ENCODE measurements at regions not wholly inside any gene's neighbourhood (a gene's known extent, or its start where the extent isn't known, plus 50 kb on each side); places are given as distances from the start of the nearest gene placed in this dataset.

DNA sequence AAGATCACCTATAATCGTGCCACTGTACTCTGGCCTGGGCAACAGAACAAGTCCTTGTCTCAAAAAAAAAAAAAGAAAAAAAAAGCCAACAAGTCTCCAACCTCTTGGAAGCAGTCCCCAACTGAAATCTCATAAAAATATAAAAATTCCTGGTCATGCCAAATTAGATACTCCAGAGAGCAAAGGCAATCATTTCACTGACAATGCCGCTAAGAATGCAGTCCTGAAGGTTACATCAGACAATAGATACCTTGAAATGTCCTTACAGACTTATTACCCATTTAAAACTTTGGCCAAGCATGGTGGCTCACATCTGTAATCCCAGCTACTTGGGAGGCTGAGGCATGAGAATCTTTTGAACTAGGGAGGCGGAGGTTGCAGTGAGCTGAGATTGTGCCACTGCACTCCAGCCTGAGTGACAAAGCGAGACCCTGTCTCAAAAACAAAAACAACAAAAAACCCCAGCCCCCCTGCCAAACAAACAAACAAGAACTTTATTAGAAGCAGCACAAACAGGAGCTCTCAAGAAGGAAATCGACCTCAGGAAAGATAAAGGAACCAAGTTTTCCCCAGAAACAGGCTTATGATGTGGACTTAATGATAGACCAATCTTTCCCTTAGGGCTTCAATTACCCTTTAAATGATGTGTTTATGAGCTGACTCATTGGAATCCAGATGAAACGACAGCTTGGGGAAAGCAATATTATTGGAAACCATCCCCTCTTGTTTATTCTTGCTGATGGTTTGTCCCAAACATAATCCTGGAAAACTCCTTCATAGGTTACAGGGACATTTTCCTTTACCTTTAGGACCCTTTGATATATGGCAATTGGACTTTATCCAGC lies 53.1 kb upstream of the XCR1 start:
- no peaks in the 10 kb centered on the region for H3K27me3 ChIP-seq (ENCODE audit: control insufficient read depth, insufficient read depth, low read length)
- no peak for DNase-seq (ENCODE audit: low read depth, low spot score)
- no peak overlapping the region for H3K4me3 ChIP-seq (ENCODE audit: low read length)
- no peaks in the 10 kb centered on the region for H3K4me1 ChIP-seq (ENCODE audit: control insufficient read depth, insufficient read depth, low read length)
- no CpG with 5 or more reads among the region's 6 CpGs for WGBS (ENCODE audit: insufficient coverage, insufficient read length)
- H3K9me3 ChIP-seq (ENCODE audit: control insufficient read depth, insufficient read depth, low read length): peaks cover 2% of the 10 kb centered on the region
- no peaks in the 10 kb centered on the region for H3K36me3 ChIP-seq (ENCODE audit: control insufficient read depth, insufficient read depth, low read length)
- H3K27ac ChIP-seq (ENCODE audit: low read length): no peak overlapping the region

DNA sequence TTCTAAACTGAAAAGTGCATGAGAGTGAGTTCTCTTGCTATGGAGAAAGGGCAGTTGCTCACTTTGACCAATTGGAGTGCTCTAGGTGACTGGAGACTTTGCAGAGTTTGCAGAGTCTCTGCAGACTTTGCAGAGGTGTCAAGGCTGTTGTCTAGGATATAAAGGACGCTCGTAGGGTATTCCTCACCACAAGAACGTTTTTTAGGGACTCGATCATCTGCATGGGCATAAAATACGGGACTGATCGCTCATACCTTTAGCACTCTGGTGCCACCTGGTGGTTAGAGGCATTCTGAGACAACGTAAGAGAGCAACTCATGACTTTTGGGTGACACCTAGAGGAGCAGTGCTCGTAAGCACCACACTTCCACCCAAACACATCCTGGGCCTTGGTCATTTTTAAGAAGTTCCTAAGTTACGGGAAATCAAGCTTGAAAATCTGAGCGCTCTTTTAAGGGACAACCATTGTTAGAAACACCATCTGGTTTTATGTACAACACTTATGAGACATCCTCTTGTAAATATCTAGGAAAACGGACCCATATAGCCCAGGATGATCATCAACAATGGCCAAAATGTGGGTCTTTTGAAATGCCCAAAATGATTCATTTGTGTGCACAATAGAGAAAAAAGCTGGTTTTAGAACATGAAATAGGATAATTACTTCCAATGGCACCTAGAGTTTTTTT lies 51.6 kb upstream of the XCR1 start:
- Histone ChIP-seq H3K9me3 (ENCODE audit: control insufficient read depth, insufficient read depth, low read length) (peaks cover 2% of the 10 kb centered on the region), H3K4me3 (ENCODE audit: low read length) (no peak overlapping the region), H3K27me3 (ENCODE audit: control insufficient read depth, insufficient read depth, low read length) (no peaks in the 10 kb centered on the region), H3K27ac (ENCODE audit: low read length) (no peak overlapping the region), H3K36me3 (ENCODE audit: control insufficient read depth, insufficient read depth, low read length) (no peaks in the 10 kb centered on the region), H3K4me1 (ENCODE audit: control insufficient read depth, insufficient read depth, low read length) (no peaks in the 10 kb centered on the region)
- DNase-seq (ENCODE audit: low read depth, low spot score): peak; percentile 89
- WGBS (ENCODE audit: insufficient coverage, insufficient read length): no CpG with 5 or more reads among the region's 11 CpGs

Measured in iPS DF 6.9 (cell line).